ENCODE measurements at regions not wholly inside any gene's neighbourhood (a gene's known extent, or its start where the extent isn't known, plus 50 kb on each side); places are given as distances from the start of the nearest gene placed in this dataset.

GRCh38 chr2:225131898-225132297 lies 89.6 kb upstream of the DOCK10 start:
- Histone ChIP-seq H3K4me3 (ENCODE audit: low read depth, low read length) (no peak overlapping the region), H3K36me3 (ENCODE audit: control insufficient read depth, insufficient read depth, low read length) (no peaks in the 10 kb centered on the region), H3K27me3 (ENCODE audit: control insufficient read depth, insufficient read depth, low read length) (no peaks in the 10 kb centered on the region)
- TF ChIP-seq CTCF (IDR thresholded peaks at IDR 0.05; ENCODE audit: insufficient read depth, low read depth, low read length): no peak
- CTCF ChIA-PET: interaction anchor here (0.7 kb wide), 1 partner anchor 9 kb away, joined by 6 read pairs; no protein-coding TSS in a partner anchor
- no peak for DNase-seq (ENCODE audit: low read depth)
- POLR2A ChIA-PET: interaction anchor here (0.8 kb wide), 1 partner anchor 35 kb away, joined by 3 read pairs; no protein-coding TSS in a partner anchor

GRCh38 chr2:225130093-225130492 lies 87.8 kb upstream of the DOCK10 start:
- Histone ChIP-seq H3K4me3 (ENCODE audit: low read depth, low read length) (no peak overlapping the region), H3K36me3 (ENCODE audit: control insufficient read depth, insufficient read depth, low read length) (no peaks in the 10 kb centered on the region), H3K27me3 (ENCODE audit: control insufficient read depth, insufficient read depth, low read length) (no peaks in the 10 kb centered on the region)
- ChIA-PET POLR2A (no interaction called here), CTCF (interaction anchor here (1.2 kb wide), 1 partner anchor 104 kb away, joined by 3 read pairs; no protein-coding TSS in a partner anchor)
- TF ChIP-seq CTCF (IDR thresholded peaks at IDR 0.05; ENCODE audit: insufficient read depth, low read depth, low read length): no peak
- DNase-seq (ENCODE audit: low read depth): no peak

- no peaks in the 10 kb centered on the region for H3K36me3 ChIP-seq (ENCODE audit: control insufficient read depth, insufficient read depth, low read length)
- DNase-seq (ENCODE audit: low read depth): no peak
- H3K27me3 ChIP-seq (ENCODE audit: control insufficient read depth, insufficient read depth, low read length): no peaks in the 10 kb centered on the region
- POLR2A ChIA-PET: no interaction called here
- CTCF ChIA-PET: interaction anchor here (2.2 kb wide), 1 partner anchor 537 kb away, joined by 6 read pairs; no protein-coding TSS in a partner anchor
- no peak for TF ChIP-seq CTCF (IDR thresholded peaks at IDR 0.05; ENCODE audit: insufficient read depth, low read depth, low read length)
- no peak overlapping the region for H3K4me3 ChIP-seq (ENCODE audit: low read depth, low read length)
These were observed 82.2 kb upstream of the DOCK10 start for GRCh38 chr2:225124311-225125017.

DNA sequence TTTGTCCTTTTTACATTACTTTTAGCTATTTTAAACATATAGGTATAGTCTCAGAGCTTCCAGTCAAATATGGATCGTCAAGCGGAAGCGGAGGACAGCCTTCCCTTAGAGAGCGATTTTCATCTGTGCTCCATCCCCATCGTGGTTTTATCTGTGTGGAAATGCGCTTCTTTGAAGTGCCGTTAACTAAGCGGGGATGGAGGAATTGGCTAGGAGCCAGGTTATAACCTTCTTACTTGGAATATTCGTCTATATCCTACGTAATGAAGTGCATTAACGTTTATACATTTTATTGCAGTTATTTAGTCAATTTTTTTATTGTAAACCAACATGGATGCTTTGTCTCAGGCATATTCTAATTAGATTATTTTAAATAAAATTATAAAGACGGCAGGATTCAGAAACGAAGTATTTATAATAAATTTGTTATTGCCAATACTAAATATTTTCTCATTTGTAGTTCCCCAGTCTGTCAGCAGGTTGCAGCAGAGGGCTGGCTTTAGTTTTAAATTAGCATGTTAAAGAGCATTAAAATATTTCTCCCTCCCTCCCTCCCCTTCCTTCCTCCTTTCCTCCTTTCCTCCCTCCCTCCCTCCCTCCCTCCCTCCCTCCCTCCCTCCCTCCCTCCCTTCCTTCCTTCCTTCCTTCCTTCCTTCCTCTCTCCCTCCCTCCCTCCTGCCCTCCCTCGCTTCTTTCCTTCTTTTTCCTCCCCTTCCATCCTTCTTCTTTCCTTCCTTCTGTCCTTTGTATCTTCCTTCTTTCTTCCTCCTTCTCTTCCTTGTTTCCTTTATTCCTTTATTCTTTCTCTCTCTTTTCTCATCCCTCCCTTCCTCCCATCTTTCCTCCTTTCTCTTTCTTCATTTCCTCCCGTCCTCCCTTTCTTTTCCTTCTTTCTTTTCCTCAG lies 80.6 kb upstream of the DOCK10 start:
- no peak overlapping the region for H3K4me3 ChIP-seq (ENCODE audit: low read depth, low read length)
- CTCF ChIA-PET: interaction anchor here (0.6 to 2.2 kb wide), 10 partner anchors 8 to 913 kb away, joined by 3 to 6 read pairs (median 4); no protein-coding TSS in a partner anchor
- peak; percentile 69 for TF ChIP-seq CTCF (IDR thresholded peaks at IDR 0.05; ENCODE audit: insufficient read depth, low read depth, low read length)
- no peaks in the 10 kb centered on the region for H3K36me3 ChIP-seq (ENCODE audit: control insufficient read depth, insufficient read depth, low read length)
- H3K27me3 ChIP-seq (ENCODE audit: control insufficient read depth, insufficient read depth, low read length): no peaks in the 10 kb centered on the region
- no peak for DNase-seq (ENCODE audit: low read depth)
- POLR2A ChIA-PET: no interaction called here

GRCh38 chr2:225122007-225122406 lies 79.7 kb upstream of the DOCK10 start:
- H3K27me3 ChIP-seq (ENCODE audit: control insufficient read depth, insufficient read depth, low read length): no peaks in the 10 kb centered on the region
- ChIA-PET POLR2A (no interaction called here), CTCF (interaction anchor here (0.6 to 1.2 kb wide), 8 partner anchors 10 to 912 kb away, joined by 3 to 6 read pairs (median 4); no protein-coding TSS in a partner anchor)
- no peak for DNase-seq (ENCODE audit: low read depth)
- H3K36me3 ChIP-seq (ENCODE audit: control insufficient read depth, insufficient read depth, low read length): no peaks in the 10 kb centered on the region
- H3K4me3 ChIP-seq (ENCODE audit: low read depth, low read length): no peak overlapping the region
- no peak for TF ChIP-seq CTCF (IDR thresholded peaks at IDR 0.05; ENCODE audit: insufficient read depth, low read depth, low read length)
